GM12873 (cell line): ENCODE measurements at regions not wholly inside any gene's neighbourhood (a gene's known extent, or its start where the extent isn't known, plus 50 kb on each side); places are given as distances from the start of the nearest gene placed in this dataset.

Experiments
- TF ChIP-seq, protein P1 (sequence below): IDR thresholded peaks from 2 replicates; pipeline ENCODE4 v1.5.1; 2012; ENCODE audit warnings: low read depth, mild to moderate bottlenecking, moderate library complexity, low read length, control low read depth; ENCODE audit not compliant: insufficient read depth; ENCODE audit errors: missing control alignments

GRCh38 chr2:95695613-95696012 is 103.8 kb downstream of the TRIM43 start:
- TF ChIP-seq, protein P1, sequence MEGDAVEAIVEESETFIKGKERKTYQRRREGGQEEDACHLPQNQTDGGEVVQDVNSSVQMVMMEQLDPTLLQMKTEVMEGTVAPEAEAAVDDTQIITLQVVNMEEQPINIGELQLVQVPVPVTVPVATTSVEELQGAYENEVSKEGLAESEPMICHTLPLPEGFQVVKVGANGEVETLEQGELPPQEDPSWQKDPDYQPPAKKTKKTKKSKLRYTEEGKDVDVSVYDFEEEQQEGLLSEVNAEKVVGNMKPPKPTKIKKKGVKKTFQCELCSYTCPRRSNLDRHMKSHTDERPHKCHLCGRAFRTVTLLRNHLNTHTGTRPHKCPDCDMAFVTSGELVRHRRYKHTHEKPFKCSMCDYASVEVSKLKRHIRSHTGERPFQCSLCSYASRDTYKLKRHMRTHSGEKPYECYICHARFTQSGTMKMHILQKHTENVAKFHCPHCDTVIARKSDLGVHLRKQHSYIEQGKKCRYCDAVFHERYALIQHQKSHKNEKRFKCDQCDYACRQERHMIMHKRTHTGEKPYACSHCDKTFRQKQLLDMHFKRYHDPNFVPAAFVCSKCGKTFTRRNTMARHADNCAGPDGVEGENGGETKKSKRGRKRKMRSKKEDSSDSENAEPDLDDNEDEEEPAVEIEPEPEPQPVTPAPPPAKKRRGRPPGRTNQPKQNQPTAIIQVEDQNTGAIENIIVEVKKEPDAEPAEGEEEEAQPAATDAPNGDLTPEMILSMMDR: no peak

- TF ChIP-seq, protein P1: no peak
Measured at GRCh38 chr2:95698146-95698545, 106.3 kb downstream of the TRIM43 start.

DNA sequence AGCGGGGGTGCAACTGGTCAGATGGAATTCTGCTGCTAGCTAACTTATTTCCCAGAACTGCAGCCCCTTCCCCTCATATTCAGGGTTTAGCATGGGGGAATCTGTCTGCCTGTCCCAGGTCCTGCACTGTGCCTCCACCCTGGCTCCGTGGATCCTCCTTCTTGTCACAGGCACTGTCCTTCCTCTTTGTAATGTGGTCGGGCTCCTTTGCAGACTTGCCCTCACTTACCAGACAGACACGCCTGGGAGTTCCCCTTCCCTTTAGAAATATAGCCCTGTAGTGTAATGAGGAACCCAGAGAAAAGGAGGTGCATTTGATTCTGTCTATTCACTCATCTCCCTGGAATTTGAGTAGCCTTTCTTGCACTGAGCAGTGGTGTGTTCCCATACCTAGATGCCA is 108.7 kb downstream of the TRIM43 start:
- TF ChIP-seq, protein P1: no peak

DNA sequence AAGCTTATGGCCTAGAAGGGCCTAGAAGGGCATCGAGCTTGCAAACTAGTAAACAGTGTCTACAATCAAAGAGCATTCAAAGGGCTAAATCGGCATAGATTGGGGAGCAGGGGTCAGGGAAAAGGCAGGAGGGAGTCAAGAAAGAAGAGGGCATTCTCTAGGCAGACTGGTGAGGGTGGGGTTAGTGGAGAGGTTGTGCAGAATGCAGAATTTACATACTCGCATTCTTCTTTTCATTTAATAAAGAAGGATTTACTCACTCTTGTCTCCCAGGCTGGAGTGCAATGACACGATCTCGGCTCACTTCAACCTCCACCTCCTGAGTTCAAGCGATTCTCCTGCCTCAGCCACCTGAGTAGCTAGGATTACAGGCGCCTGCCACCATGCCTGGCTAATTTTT is 110.7 kb downstream of the TRIM43 start:
- TF ChIP-seq, protein P1: no peak

- TF ChIP-seq, protein P1: no peak
Measured at GRCh38 chr2:95707837-95708236, 116.0 kb downstream of the TRIM43 start.

DNA sequence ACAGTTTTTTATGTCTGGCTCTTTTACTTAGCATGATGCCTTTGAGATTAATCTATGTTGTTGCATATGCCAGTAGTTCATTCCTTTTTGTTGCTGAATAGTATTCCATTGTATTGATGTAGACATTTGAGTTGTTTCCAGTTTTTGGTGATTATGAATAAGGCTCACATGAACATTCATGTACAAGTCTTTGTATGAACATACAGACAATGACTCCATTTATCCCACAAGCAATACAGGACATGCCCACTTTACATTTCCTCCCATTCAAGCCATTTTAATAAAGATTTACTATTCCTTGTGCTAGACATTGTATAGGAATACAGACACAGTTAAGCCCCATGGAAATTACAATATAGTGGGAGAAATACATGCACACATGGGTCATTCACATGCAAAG is 118.0 kb downstream of the TRIM43 start:
- TF ChIP-seq, protein P1: no peak

DNA sequence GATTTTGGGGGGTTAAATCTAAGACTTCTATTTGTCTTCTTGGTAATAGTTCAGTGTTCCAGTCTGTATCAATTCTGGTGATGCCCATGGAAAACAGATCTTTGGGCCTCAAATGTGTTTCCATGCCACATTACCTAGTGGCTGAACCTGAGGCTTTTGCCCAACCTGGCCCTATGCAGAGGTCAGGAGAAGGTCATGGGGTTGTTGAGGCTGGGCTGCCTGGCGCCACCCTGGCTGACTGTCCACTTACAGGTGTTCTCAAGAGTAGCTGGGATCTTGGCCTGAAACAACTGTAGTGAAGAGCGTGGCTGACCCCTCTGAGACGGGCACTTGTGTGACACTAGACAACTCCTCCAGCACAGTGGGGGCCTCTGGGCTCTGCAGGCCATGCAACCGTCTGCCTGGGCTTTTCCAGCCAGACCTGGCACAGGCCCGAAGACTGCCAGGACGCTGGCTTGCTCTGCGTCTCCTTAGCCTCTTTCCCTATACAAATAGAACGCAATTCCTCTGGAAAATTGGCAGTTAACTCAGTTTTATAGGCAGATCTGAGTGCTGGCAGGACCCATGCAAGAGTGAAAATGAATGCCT is 127.8 kb downstream of the TRIM43 start:
- TF ChIP-seq, protein P1: no peak
